CD4-positive, alpha-beta T cell treated with Interferon alpha-2 for 1 hour (primary cell): ENCODE measurements at regions not wholly inside any gene's neighbourhood (a gene's known extent, or its start where the extent isn't known, plus 50 kb on each side); places are given as distances from the start of the nearest gene placed in this dataset.
"Not testable (repeated sequence)": the region's sequence is repeated elsewhere in the genome, so short reads cannot be mapped to it uniquely, and the experiment has no call there.

Experiments used
- DNase-seq, 2 donors: peaks; one replicate each; pipeline ENCODE4 v3.0.0-alpha.2; 2020 to 2022

- no peak for DNase-seq
Measured at GRCh38 chr11:127805771-127806170, 781.6 kb downstream of the ETS1 start.

DNA sequence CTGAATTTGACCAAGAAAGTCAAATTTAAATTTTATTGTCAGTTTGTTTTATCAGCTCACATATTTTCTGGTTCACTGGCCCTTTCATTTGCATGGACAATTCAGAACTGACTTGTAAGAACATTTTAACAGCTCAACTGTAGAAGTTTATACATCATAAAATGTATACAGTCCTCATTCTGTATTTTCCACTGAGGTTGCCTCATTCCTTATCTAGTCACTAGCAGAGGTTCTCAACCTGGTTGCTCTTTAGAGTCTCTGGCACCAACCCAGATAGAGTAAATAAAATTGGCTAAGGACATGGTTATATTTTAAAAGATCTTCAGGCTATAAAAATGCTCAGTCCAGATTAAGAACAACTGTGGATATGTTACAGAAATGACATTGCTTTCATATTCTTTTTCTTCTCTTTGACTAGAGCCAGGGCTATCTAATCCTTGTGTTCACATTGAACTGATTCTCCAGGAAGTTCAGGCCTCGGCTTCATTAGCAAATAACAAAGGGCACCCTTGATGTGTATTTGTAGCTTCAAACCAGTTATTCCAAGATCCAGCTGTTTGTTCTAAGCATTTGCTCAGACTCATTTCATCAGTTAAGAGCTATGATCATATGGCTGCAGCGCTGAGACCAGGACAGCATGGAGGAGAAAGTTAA, 782.5 kb downstream of the ETS1 start:
- DNase-seq = no peak

GRCh38 chr11:127803755-127804154, 783.6 kb downstream of the ETS1 start:
- no peak for DNase-seq

DNA sequence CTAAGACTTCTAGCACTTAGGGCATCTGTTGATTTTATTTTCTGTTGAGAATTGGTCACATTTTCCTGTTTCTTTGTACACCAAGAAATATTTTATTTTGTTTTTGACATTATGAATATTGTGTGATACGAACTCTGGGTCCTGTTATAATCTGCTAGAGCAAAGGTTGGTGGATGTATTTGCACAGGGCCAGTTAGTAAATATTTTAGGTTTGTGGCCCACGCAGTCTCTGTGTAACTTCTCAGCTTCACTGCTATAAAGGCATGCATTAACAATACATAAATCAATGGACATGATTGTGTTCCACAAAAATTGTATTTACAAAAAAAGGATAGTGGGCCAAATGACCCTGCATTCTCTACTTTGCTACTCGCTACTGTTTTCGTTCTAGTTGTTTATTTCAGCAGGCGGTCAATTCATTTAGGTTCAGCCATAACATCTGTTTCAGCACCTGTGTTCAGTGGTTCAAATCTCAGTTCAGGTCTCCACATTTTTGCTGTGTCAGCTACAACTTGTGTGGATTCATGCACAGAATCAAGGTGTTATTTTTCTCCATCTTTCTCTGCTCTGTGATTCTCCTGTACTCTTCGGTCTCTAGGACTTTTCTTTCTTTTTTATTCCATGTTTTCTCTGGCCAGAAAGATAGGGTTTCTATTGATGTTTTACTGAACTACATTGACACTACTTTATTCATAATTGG, 786.2 kb downstream of the ETS1 start:
- no peak for DNase-seq

GRCh38 chr11:127795326-127795725, 792.0 kb downstream of the ETS1 start:
- no peak for DNase-seq

- DNase-seq = no peak
Measured at GRCh38 chr11:127791844-127792243, 791.3 kb upstream of the KIRREL3 start.

- no peak for DNase-seq
Measured at GRCh38 chr11:127790592-127790991, 790.0 kb upstream of the KIRREL3 start.

- no peak for DNase-seq
Measured at GRCh38 chr11:127789927-127790326, 789.4 kb upstream of the KIRREL3 start.

DNA sequence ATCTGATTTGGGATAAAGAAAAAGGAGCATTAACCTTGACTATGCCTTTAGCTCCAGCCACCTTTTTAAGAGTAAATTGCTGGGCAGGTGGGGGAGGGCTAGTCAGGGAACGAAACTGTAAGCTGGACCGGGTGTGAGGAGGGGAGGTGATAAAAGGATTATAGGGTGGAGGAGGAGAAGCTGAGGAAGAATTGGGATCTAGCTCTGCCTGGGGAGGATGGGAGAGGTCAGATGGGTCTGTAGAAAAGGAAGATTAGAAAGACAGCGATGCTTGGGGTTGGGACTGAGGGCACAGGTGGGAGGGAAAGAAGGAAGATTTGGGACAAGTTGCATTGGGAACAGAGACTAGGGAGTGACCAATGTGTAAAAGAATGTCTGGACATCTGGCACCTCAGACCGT, 772.4 kb upstream of the KIRREL3 start:
- not testable (repeated sequence) for DNase-seq

- not testable (repeated sequence) for DNase-seq
Measured at GRCh38 chr11:127768931-127769330, 768.4 kb upstream of the KIRREL3 start.

- no peak for DNase-seq
Measured at GRCh38 chr11:127766734-127767133, 766.2 kb upstream of the KIRREL3 start.

- DNase-seq = no peak
Measured at GRCh38 chr11:127738771-127739286, 738.3 kb upstream of the KIRREL3 start.

GRCh38 chr11:127737499-127737898, 736.9 kb upstream of the KIRREL3 start:
- DNase-seq = no peak

DNA sequence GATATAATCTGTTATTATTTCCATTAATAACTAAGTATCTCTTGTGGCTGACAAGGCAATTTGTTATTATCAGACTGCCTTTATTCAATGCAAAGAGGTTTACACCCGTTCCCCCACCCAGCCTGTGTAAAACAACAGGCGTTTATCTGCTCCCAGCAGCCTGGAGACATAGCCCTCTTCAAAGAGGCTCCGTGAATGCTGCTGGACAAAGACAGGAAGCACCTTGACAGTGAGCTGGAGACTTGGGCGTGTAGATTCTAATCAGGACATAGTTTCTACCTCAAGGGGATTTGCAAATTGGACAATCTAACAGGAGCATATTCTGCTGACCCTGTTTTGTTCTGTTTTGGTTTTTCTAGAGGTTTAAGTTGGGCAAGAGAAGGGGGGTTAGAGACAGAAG, 733.0 kb upstream of the KIRREL3 start:
- DNase-seq = no peak

DNA sequence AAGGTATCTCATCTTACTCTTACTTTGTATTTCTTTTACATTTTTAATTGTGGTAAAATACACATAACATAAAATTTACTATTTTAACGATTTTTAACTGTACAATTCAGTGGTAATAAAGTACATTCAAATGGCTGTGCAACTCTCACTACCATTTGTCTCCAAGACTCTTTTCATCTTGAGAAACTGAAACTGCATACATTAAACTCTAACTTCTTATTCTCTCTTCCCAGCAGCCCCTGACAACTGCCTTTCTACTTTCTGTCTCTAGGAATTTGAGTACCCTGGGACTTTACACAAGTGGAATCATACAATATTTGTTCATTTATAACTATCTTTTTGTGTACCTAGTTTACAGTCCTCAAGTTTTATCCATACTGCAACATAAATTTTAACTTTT, 725.8 kb upstream of the KIRREL3 start:
- DNase-seq = no peak

DNA sequence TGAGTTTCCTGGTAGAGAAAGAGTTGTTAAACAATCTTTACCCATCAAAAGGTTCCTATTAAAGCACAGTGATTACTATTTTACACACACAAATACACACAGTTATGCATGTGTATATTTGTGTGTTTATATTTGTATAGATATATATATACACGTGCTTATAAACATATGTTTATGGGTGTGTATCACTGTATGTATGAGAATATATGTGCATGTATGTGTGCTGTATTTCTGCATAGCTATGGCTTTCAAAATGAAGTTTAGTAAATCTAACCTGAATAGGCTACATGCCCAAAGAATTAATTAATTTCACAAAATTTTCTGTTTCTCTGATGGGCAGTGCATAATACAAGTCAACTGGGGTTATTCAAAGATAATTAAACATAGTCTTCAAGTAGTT, 723.1 kb upstream of the KIRREL3 start:
- no peak for DNase-seq

DNA sequence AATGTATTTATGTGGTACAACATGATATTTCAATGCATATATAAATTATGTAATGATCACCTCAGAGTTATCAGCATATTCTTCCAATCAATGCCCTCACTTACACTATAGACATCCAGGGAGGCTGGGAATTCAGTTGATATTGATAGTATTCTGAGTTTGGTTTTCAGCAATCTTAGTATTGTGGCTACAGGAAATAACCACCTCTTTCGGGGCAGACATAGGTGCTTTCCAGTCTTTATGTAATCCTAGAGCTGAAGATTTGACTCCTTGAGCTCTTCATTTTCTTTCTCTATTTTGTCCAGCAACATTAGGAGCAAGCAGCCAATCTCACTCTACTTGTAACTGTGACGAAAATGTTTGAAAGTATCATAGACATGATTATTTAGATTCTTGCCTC, 712.7 kb upstream of the KIRREL3 start:
- DNase-seq = no peak

DNA sequence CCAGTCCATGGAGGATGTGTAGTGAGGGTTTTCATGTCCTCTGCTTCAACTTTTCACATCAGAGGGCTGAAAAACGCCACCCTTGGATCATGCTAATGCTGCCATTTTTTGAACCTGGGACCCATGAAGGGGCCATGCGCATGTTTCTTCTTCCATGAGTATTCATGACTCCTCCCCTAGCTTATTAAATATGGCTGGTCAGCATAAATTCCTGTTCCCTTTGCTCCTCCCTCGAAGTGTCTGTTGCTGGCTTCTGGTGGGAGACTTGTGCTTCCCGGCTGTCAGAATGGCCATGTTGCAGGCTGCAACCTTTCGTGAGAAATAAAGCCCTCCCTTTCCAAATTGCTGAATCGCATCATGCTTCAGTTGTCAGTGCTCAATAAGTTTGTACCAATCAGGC, 711.2 kb upstream of the KIRREL3 start:
- no peak for DNase-seq

DNA sequence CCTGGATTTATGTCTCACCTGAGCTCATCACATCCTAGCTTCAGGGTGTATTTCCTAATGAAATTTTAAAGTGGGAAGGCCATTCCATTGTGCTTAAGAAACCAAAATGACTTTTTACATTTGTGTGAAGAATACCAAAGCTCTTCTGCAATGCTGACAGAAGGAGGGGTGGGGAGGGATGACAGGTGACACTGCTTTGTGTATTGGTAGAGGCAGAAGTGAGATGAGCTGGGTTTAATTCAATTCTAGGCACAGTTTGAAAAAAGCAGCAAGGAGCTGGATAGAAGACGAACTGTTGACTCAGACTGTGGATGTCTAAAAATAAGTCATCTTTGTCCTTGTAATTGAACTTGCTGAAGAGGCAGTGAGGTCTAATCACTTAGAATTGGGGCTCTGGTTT, 710.3 kb upstream of the KIRREL3 start:
- no peak for DNase-seq

- DNase-seq = no peak
Measured at GRCh38 chr11:127709960-127710359, 709.4 kb upstream of the KIRREL3 start.

DNA sequence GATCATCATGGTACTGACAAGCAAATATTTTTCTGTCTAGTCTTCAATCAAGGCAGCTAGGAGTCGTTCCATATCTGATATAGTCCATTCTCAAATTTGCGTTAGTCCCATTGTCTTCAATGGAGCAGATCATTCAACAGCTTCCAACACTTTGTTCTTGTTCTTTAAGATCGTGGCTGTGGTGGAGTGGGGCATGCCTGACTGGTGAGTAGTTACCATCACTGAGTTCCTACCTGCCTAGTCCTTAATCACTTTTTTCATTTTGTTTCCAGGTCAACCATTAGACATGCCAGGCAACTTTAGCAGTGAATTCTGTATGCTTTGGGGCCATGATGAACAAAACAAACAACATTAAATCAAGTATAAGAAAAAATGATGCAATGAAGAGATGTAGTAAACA, 693.1 kb upstream of the KIRREL3 start:
- DNase-seq = no peak

DNA sequence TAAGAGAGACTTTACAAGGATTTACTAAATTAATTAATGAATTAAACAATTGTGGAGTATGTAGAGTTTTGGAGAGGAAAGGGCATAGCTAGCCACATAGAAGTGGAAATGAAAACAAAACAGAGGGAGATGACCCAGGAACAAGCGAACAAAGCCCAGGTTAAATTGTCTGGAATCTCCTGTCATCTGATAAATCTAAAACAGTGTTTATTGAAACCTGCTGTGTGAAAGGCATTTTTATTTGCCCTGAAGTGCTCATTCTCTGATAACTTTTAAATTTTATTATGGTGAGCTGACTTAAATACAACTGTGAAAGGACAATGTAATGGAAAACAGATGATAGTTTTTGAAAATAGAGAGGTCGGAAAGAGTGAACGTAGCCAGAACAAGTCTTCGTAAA, 682.8 kb upstream of the KIRREL3 start:
- DNase-seq = no peak

DNA sequence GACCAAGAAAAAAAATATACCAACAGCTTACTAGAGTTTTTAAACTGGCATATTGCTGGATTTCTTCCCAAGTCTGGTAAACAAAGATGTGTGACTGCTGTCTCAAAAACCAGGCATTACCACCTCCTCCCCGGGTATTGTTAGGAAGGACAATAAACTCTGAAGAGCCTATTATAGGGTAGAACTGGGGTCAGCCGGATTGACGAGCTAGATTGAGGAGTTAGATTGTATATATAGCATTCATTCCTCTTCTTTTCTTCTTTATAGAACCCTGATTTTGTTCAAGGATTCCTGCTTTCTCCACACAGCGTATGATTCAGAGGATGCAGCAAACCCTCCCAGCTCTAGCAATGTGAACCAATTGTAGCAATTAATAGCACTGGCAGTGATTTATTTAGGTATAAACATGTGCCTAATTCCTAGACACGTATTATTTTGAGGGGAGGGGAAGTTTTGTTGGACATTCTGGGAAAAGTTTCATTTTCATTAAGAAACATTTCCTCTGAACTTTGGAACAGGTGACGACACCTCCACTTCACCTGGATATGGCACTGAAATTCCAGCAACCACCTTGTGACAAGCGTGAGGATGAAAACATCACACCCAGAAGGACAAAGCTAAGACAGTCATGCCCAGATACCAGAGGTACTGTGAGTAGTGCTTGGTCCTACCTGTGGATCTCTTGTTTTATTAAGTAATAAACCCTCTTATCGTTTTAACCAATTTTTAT, 679.4 kb upstream of the KIRREL3 start:
- no peak for DNase-seq

DNA sequence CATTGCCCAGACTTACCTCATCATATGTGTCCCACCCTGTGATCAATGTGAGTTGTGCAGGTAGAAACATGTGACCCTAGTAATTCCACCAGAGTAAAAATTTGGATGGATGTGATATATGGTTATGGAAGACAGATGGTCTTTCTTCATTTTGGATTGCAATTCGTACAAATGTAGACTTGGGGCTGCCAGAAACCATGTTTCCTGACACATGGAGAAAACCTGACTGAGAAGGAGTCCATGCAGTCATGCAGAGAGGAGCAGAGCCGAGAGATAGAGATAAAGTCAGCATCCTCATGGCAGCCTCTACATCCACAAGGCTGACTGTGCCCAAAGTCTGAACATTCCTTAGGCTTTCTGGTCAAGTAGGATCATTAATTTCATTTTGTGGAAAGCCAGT, 678.1 kb upstream of the KIRREL3 start:
- DNase-seq = no peak
